HUES6 (cell line): ENCODE measurements at regions not wholly inside any gene's neighbourhood (a gene's known extent, or its start where the extent isn't known, plus 50 kb on each side); places are given as distances from the start of the nearest gene placed in this dataset.
"Not testable (repeated sequence)": the region's sequence is repeated elsewhere in the genome, so short reads cannot be mapped to it uniquely, and the experiment has no call there.

ENCODE experiments used
- H3K27ac ChIP-seq: 2 replicates; pipeline ENCODE4 v1.7.0; 2013; ENCODE audit warnings: low read depth, mild to moderate bottlenecking, low read length, inconsistent platforms
- H3K27me3 ChIP-seq: 2 replicates; pipeline ENCODE4 v1.6.1; 2013; ENCODE audit warnings: low read length; ENCODE audit not compliant: control insufficient read depth, insufficient read depth
- H3K36me3 ChIP-seq: 2 replicates; pipeline ENCODE4 v1.6.1; 2013; ENCODE audit warnings: low read length; ENCODE audit not compliant: control insufficient read depth, insufficient read depth
- H3K4me1 ChIP-seq: 2 replicates; pipeline ENCODE4 v1.6.1; 2013; ENCODE audit warnings: low read length; ENCODE audit not compliant: control insufficient read depth, insufficient read depth
- H3K4me3 ChIP-seq: 2 replicates; pipeline ENCODE4 v1.5.1; 2013; ENCODE audit warnings: low read depth, low read length
- H3K9ac ChIP-seq: one replicate; pipeline ENCODE4 v1.6.1; 2013; ENCODE audit warnings: mild to moderate bottlenecking, low read length
- H3K9me3 ChIP-seq: 2 replicates; pipeline ENCODE4 v1.6.1; 2013; ENCODE audit warnings: low read depth, low read length; ENCODE audit not compliant: control insufficient read depth, insufficient read depth

DNA sequence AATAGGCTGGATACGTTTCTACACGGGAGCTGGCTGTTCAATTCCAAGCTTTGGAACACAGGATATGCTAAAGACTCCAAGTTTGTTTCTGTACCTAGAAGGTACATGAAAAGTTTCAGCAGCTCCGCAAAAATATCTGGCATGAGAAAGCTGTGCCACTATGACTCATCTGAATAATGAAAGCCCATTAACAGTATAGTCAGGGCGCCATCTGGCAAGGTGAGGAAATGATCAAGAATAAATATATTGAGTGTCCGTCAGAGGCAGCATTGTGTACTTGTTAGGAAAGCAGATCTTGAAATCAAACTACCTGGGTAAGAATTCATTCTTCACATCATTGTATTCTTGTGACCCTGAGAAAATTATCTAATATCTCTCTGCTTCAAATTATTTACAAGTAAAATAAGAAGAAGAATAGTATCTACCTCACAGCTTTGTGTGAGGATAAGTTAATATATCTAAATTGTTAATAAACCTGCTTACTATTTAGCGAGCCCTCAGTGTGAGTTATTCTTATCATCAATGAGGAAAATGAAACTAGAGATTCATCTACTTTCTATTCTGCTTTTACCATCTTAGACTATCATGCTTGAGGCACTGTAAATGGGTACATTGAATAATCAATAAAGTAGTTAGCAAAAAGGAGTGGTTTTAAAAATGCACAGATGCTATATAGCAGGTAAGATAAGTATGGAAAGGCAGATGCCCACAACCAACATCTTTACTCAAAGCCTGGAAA, 53.5 kb downstream of the FSCB start:
- peaks cover 15% of the 10 kb centered on the region for H3K9me3 ChIP-seq
- H3K4me1 ChIP-seq: no peaks in the 10 kb centered on the region; the same call in 1 of the 2 replicates
- no peaks in the 10 kb centered on the region for H3K27me3 ChIP-seq
- no peak overlapping the region for H3K27ac ChIP-seq
- H3K9ac ChIP-seq: no peak overlapping the region
- H3K36me3 ChIP-seq: no peaks in the 10 kb centered on the region
- no peak overlapping the region for H3K4me3 ChIP-seq

DNA sequence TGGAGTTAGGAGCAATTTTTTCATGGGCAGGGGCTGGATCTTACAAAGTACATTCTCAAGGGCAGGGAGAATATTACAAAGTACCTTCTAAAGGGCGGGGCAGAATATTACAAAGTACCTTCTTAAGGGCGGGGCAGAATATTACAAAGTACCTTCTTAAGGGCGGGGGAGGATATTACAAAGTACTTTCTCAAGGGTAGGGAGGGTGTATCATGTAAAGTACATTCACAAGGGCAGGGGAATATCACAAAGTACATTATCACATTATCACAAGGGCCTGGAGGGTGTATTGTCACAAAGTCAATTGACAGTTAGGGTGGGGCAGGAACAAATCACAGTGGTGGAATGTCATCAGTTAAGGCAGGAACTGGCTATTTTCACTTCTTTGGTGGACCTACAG, 56.9 kb downstream of the FSCB start:
- not testable (repeated sequence) for H3K9ac ChIP-seq, H3K27me3 ChIP-seq, H3K27ac ChIP-seq, H3K4me1 ChIP-seq, H3K36me3 ChIP-seq, H3K4me3 ChIP-seq
- H3K9me3 ChIP-seq: peaks cover 15% of the 10 kb centered on the region

DNA sequence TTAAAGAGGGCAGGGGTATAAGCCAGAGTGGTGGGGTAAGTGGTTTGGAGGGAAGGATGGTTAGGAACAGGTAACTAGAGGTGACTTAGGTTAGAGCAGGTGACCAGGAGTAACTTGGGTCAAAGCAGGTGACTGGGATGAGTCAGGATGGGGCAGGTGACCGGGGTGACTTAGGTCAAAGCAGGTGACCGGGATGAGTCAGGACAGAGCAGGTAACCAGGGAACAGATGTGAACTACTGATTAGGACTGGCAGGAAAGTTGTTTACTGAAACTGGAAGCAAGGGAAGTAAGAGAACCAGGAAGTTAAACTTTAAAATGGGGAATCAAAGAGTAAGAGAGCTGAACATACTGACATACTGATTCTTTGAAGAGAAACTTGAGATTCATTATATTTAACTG, 57.4 kb downstream of the FSCB start:
- Histone ChIP-seq H3K9ac (no peak overlapping the region), H3K4me3 (no peak overlapping the region), H3K27me3 (no peaks in the 10 kb centered on the region), H3K9me3 (peaks cover 15% of the 10 kb centered on the region), H3K4me1 (no peaks in the 10 kb centered on the region; the same call in 1 of the 2 replicates), H3K36me3 (no peaks in the 10 kb centered on the region), H3K27ac (no peak overlapping the region)

DNA sequence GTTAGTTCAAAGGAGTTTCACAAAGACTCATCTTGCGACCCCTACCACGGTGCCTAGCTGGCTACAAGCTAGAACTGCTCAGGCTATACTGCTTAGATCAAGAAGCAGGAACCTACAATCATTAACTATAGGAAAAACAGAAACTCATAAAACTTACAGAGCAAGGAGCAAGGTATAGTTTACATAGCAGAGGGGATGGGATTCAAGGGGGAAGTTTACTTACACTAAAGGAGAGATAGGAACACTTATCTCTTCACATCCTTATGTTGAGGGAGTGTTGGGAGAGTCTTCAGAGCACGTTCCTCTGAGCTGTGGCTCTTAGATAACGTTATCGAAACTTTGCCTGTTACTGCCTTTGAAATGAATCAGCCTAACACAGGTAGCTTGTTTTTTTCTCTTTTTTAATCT, 58.1 kb downstream of the FSCB start:
- Histone ChIP-seq H3K9ac (no peak overlapping the region), H3K4me3 (no peak overlapping the region), H3K9me3 (peaks cover 15% of the 10 kb centered on the region), H3K4me1 (no peaks in the 10 kb centered on the region; the same call in 1 of the 2 replicates), H3K36me3 (no peaks in the 10 kb centered on the region), H3K27ac (no peak overlapping the region), H3K27me3 (no peaks in the 10 kb centered on the region)

DNA sequence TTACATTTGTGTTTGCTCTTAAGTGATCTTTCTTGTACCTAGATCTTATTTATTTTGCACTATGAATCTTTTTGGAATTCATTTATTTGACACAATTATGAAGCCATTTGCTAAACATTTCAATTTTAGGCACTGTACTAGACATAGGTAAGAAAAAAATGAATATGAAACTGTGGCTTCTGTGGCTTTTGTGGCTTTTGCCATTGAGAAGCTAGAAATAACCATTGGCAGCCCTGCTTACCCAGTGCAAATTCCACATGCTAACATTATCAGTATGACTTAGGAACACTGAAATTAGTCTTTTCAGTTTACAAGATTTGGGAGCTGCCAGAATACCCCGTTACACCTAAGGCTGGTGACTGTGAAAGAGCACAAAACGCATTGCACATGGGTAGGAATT, 60.1 kb downstream of the FSCB start:
- Histone ChIP-seq H3K27me3 (no peaks in the 10 kb centered on the region), H3K36me3 (no peaks in the 10 kb centered on the region), H3K27ac (no peak overlapping the region), H3K4me1 (no peaks in the 10 kb centered on the region; the same call in 1 of the 2 replicates), H3K9ac (no peak overlapping the region), H3K9me3 (peaks cover 13% of the 10 kb centered on the region), H3K4me3 (no peak overlapping the region)

DNA sequence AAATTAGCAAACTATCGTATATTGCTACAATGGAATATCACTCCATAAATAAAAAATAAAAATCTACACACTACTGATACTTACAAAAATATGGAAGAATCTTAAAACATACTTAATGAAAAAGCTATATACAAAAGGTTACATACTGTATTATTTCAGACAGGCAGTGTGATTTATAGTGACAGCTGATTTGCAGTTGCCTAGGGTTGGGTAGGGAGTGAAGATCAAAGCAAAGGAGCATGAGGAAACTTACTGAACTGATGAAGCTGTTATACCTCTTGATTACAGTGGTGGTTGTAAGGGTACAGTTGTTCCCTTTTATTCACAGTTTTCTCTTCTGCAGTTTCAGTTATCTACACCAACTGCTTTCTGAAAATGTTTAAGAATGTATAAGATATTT, 62.6 kb downstream of the FSCB start:
- no peaks in the 10 kb centered on the region for H3K36me3 ChIP-seq
- no peak overlapping the region for H3K4me3 ChIP-seq
- no peaks in the 10 kb centered on the region; the same call in 1 of the 2 replicates for H3K4me1 ChIP-seq
- peaks cover 4% of the 10 kb centered on the region; the same call in 1 of the 2 replicates for H3K9me3 ChIP-seq
- H3K27me3 ChIP-seq: no peaks in the 10 kb centered on the region
- no peak overlapping the region for H3K27ac ChIP-seq
- H3K9ac ChIP-seq: no peak overlapping the region

DNA sequence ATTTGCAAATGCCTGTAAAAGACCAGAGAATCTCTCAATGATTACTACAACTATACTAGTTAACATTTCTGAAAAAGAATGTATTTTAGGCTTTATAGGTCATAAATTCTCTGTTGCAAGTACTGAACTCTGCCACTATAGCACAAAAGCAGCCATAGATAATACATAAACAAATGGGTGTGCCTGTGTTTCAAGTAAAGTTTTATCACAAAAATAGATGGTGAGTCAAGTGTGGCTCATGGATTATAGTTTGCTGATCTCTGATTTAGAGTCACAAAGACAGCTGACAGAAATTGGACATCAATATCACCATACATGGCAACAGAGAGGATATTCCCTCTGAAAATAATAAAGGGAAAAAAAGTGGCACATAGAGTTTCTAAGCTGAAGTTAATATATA, 68.1 kb downstream of the FSCB start:
- Histone ChIP-seq H3K27ac (no peak overlapping the region), H3K27me3 (no peaks in the 10 kb centered on the region), H3K9ac (no peak overlapping the region)

DNA sequence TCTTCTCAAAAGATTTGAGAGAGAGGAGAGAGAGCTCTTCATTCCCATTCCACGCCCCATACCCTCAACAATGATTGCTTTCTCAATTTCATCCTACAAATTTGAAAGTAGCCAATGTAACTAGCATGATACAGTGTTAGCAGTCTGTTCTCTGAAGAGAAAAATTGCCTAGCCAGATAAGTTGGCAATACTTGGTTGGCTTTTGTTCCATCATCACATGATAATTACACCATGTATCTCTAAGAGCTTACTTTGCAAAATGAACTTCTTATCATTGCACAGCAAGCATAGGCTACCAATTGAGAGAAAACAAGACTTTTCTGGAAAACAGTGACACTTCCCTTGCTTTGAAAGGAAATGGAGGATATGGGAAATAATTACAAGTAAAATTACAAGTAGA, 68.9 kb downstream of the FSCB start:
- Histone ChIP-seq H3K36me3 (no peaks in the 10 kb centered on the region), H3K9me3 (no peaks in the 10 kb centered on the region), H3K27ac (no peak overlapping the region), H3K4me1 (no peaks in the 10 kb centered on the region), H3K27me3 (no peaks in the 10 kb centered on the region), H3K4me3 (no peak overlapping the region), H3K9ac (no peak overlapping the region)

More for the DNA sequence above, 68.1 kb downstream of the FSCB start:
- Histone ChIP-seq H3K36me3 (no peaks in the 10 kb centered on the region), H3K4me1 (no peaks in the 10 kb centered on the region), H3K4me3 (no peak overlapping the region), H3K9me3 (no peaks in the 10 kb centered on the region)

DNA sequence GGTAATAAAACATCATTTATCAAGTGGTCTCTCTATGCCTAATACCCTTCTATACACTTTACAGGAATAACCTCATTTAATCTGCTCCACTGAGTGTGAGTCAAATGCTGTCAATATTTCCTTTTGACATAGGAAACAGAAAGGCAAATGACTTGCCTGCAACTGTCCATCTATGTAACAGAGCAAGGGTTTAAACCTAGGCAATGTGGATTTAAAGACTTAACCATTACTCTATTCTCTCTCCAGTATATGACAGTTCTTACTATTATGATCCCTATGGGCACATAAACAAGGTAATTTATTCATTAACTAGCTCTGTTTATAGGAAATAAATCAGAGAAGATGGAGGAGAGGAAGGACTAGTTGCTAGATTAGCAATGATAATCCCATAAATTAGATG, 70.6 kb downstream of the FSCB start:
- H3K27me3 ChIP-seq: no peaks in the 10 kb centered on the region
- no peaks in the 10 kb centered on the region for H3K4me1 ChIP-seq

DNA sequence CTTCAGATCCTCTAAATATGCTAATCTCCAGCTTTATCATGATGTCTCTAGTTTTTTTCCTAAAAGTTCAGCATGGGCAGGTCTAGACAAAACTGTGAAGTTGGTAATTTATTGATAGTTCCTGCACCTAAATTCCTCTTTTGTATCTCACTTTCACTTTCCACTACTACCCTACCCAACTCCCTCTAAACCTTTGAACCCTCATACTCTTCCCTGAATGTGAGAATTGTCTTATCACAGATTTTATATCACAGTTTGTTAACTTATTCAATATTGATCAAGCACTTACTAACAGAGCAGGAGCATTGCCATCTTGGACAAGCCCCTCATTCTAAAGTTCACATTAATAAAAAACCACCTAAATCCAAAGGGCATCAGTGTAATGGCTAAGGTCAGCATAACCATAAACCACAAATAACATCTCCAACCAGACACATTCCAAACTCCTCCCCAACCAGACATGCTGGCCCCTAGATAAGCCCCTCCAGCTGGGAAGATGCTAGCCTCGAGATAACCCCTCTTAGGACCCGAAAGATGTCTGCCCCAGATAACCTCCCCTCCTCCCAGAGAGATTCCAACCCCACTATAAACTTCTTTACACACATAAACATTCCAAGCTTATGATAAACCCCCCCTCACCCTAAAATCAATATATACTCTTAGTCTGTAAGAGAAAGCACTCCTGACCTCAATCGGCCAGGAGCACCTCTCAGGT, 78.7 kb downstream of the FSCB start:
- no peaks in the 10 kb centered on the region for H3K27me3 ChIP-seq
- no peak overlapping the region; the same call in 1 of the 2 replicates for H3K27ac ChIP-seq
- H3K9ac ChIP-seq: no peak overlapping the region
- H3K4me1 ChIP-seq: no peaks in the 10 kb centered on the region; the same call in 1 of the 2 replicates
- 0 out of 2 replicates have a peak, but pooled peaks cover 2% of the 10 kb centered on the region for H3K9me3 ChIP-seq
- H3K36me3 ChIP-seq: no peaks in the 10 kb centered on the region
- H3K4me3 ChIP-seq: no peak overlapping the region

More for the DNA sequence above, 70.6 kb downstream of the FSCB start:
- no peak overlapping the region for H3K27ac ChIP-seq
- no peak overlapping the region for H3K9ac ChIP-seq
- no peak overlapping the region for H3K4me3 ChIP-seq
- H3K36me3 ChIP-seq: no peaks in the 10 kb centered on the region
- H3K9me3 ChIP-seq: no peaks in the 10 kb centered on the region

DNA sequence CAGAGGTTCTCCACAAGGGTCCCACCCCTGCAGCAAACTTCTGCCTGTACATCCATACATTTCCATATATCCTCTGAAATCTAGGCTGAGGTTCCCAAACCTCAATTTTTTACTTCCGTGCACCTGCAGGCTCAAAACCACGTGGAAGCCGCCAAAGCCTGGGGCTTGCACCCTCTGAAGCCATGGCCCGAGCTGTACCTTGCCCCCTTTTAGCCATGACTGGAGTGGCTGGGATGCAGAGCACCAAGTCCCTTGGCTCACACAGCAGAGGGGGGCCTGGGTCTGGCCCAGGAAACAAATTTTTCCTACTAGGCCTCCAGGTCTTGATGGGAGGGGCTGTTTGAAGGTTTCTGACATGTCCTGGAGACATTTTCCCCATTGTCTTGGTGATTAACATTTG, 84.4 kb downstream of the FSCB start:
- Histone ChIP-seq H3K4me1 (no peaks in the 10 kb centered on the region), H3K36me3 (no peaks in the 10 kb centered on the region), H3K9ac (no peak overlapping the region), H3K27ac (no peak overlapping the region), H3K9me3 (peaks cover 3% of the 10 kb centered on the region; the same call in 1 of the 2 replicates), H3K27me3 (no peaks in the 10 kb centered on the region), H3K4me3 (no peak overlapping the region)
